GM12878 (cell line): ENCODE measurements at regions not wholly inside any gene's neighbourhood (a gene's known extent, or its start where the extent isn't known, plus 50 kb on each side); places are given as distances from the start of the nearest gene placed in this dataset.

Experiments
- BACH1 ChIP-seq: fragments of 450-650 bp; IDR thresholded peaks from 2 replicates; pipeline ENCODE4 v1.6.1; 2017; ENCODE audit warnings: mild to moderate bottlenecking, borderline replicate concordance
- CEBPB ChIP-seq, 2 experiments: fragments of 150-350 bp in 1 of 2; IDR thresholded peaks; 2 replicates each; pipeline ENCODE4 v1.6.1; 2012 to 2014; ENCODE audit warnings: low read depth in 2 of 2, low read length in 2 of 2, borderline replicate concordance in 1 of 2, inconsistent platforms in 1 of 2
- CTCF ChIP-seq, 3 experiments: IDR thresholded peaks in 2 of 3; conservative IDR thresholded peaks in 1 of 3; 2 replicates each; pipeline ENCODE4 v1.5.1; 2011; ENCODE audit warnings: low read depth in 3 of 3, low read length in 3 of 3, mild to moderate bottlenecking in 3 of 3, control low read depth in 2 of 3, moderate library complexity in 2 of 3, inconsistent platforms in 1 of 3, mixed read lengths in 1 of 3; ENCODE audit not compliant: control insufficient read depth in 2 of 3, insufficient read depth in 1 of 3; ENCODE audit errors: extremely low read depth in 1 of 3
- EP300 ChIP-seq, 2 experiments: fragments of 150-350 bp in 1 of 2; IDR thresholded peaks; 2 replicates each; pipeline ENCODE4 v1.6.1; 2011 to 2012; ENCODE audit warnings: low read depth in 2 of 2, low read length in 2 of 2, borderline replicate concordance in 1 of 2, improper control_type of control experiment in 1 of 2, inconsistent platforms in 1 of 2; ENCODE audit not compliant: control insufficient read depth in 1 of 2
- EZH2 ChIP-seq: IDR thresholded peaks from 2 replicates; pipeline ENCODE4 v1.6.1; 2012; ENCODE audit warnings: low read depth, mild to moderate bottlenecking, control low read depth, inconsistent platforms, low read length, borderline replicate concordance; ENCODE audit not compliant: control insufficient read depth
- HCFC1 ChIP-seq: fragments of 150-350 bp; IDR thresholded peaks from 2 replicates; pipeline ENCODE4 v1.6.1; 2014; ENCODE audit warnings: low read length
- MTA2 ChIP-seq: fragments of 450-650 bp; IDR thresholded peaks from 2 replicates; pipeline ENCODE4 v1.6.1; 2016; ENCODE audit warnings: low read depth, mild to moderate bottlenecking, moderate library complexity
- PKNOX1 ChIP-seq: fragments of 450-650 bp; IDR thresholded peaks from 2 replicates; pipeline ENCODE4 v1.6.1; 2016; ENCODE audit warnings: mild to moderate bottlenecking
- POLR2A ChIP-seq: IDR thresholded peaks from 2 replicates; pipeline ENCODE4 v1.6.1; 2011; ENCODE audit warnings: low read depth, mild to moderate bottlenecking, low read length
- POLR2AphosphoS5 ChIP-seq: IDR thresholded peaks from 2 replicates; pipeline ENCODE4 v1.6.1; 2011; ENCODE audit warnings: mild to moderate bottlenecking, low read length, inconsistent platforms
- SMAD1 ChIP-seq: fragments of 450-650 bp; IDR thresholded peaks from 2 replicates; pipeline ENCODE4 v1.6.1; 2018; ENCODE audit warnings: mild to moderate bottlenecking, low read depth; ENCODE audit not compliant: partially characterized antibody
- SP1 ChIP-seq: IDR thresholded peaks from one replicate; pipeline ENCODE4 v1.6.1; 2011; ENCODE audit warnings: low read depth, low read length
- TARDBP ChIP-seq: IDR thresholded peaks from 2 replicates; pipeline ENCODE4 v1.6.1; 2016; ENCODE audit warnings: borderline replicate concordance
- ZNF24 ChIP-seq: fragments of 450-650 bp; IDR thresholded peaks from 2 replicates; pipeline ENCODE4 v1.6.1; 2017; ENCODE audit warnings: antibody characterized with exemption, mild to moderate bottlenecking

- TF ChIP-seq TARDBP (no peak), SP1 (no peak), ZNF24 (no peak), POLR2AphosphoS5 (no peak), HCFC1 (no peak), BACH1 (no peak), EP300 (IDR thresholded peaks at IDR 0.05; ENCODE audit: borderline replicate concordance in 1 of 2, control insufficient read depth in 1 of 2, low read depth in 2 of 2, low read length in 2 of 2) (no peak), MTA2 (no peak), EZH2 (no peak), CEBPB (IDR thresholded peaks at IDR 0.05; ENCODE audit: borderline replicate concordance in 1 of 2, low read depth in 2 of 2, low read length in 2 of 2) (no peak), PKNOX1 (no peak), CTCF (IDR thresholded peaks at IDR 0.05 in 2 of 3, conservative IDR thresholded peaks at IDR 0.05 in 1 of 3; ENCODE audit: control insufficient read depth in 2 of 3, extremely low read depth in 1 of 3, insufficient read depth in 1 of 3, low read depth in 3 of 3, low read length in 3 of 3) (no peak), POLR2A (no peak), SMAD1 (no peak)
Measured at GRCh38 chr1:115515270-115515669, 126.5 kb upstream of the VANGL1 start.
